ENCODE measurements at regions not wholly inside any gene's neighbourhood (a gene's known extent, or its start where the extent isn't known, plus 50 kb on each side); places are given as distances from the start of the nearest gene placed in this dataset.

DNA sequence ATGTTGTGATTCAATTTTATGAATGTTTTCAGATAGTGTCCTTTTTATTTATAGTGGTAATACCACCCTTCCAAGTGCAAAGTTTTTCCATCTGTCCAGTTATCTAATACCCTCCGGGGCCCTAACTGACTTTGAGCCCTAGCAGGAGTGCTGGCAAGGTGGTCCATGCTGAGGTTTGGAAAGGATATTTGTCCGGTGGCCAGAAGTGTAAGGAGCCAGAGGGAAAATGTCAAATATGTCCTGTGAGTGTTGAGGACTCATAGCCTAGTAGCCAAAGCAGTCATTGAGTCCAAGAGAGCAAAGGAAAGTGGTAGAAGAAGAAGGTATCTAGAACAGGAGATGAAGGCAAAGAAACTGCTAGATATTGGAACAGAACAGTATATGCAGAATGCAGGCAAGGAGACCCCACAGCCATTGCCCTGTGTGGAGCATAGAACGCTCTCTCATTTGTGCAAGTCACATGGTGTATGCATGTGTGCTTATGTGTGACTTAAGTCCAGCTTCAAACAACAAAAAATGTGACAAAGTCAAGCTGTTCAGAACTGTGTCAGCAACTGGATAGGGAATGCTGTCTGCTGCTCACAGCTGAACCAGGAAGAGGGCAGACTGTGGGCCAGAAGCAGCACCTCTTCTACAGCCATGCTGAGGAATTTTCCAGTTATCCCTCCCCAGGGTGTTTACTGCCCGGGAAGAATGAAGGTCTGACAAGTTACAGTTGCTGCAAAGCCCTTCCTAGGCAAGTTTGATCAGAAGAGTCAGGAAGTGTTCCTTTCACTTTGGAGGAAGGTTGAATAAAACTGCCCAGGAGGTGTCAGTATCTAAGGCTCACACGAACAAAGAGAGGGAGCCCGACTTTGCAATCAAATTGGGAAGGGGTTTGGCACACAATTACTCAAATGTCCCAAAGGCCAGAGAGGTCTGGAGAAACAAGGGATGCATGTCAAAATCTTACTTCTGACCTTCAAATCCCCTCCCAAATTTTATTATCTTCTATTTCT is 463.3 kb upstream of the DMAC1 start:
- DNase-seq, result no peak
- no peak for TF ChIP-seq POLR2A (IDR thresholded peaks at IDR 0.05; ENCODE audit: low read length)
- TF ChIP-seq GATA1 (IDR thresholded peaks at IDR 0.05; ENCODE audit: low read depth, low read length), result no peak

DNA sequence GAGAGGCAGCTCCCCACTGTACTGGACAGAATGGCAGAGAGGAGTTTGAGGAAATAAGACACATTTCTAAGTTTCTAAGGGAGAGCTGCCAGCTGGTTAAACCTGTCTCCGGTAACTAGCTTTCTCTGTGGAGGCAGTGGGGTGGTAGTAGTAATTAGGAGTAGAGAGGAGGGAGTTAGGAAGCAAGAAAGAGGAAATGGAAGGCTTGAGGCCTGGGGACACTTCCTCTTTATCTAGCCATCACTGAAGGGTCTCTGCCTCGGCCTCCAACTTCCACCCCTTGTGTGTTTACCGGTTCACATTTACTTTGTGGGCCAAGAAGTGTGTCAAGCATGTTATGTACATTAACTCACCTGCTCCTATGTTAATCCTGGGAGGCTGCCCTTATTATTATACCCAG is 462.2 kb upstream of the DMAC1 start:
- DNase-seq, result no peak
- no peak for TF ChIP-seq POLR2A (IDR thresholded peaks at IDR 0.05; ENCODE audit: low read length)
- no peak for TF ChIP-seq GATA1 (IDR thresholded peaks at IDR 0.05; ENCODE audit: low read depth, low read length)

DNA sequence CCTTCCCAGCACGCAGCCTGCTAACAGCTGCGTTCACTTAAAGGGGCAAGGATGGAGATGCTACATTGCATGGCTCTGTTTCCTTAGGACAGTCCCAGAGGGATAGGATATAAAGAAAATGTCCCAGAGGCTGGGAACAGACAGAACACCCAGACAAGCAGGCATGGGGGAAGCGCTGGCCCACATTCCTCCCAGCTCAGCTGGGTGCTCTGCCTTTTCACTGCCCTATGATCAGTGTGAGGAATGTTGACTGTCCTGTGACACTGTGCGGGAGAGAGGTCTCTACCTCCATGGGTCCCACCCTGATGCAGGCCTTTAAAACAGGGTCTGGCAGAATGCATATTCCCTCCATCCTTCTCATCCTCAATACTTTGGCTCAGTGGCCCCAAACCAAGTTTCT is 459.4 kb upstream of the DMAC1 start:
- TF ChIP-seq POLR2A (IDR thresholded peaks at IDR 0.05; ENCODE audit: low read length) (no peak), GATA1 (IDR thresholded peaks at IDR 0.05; ENCODE audit: low read depth, low read length) (no peak)
- no peak for DNase-seq

DNA sequence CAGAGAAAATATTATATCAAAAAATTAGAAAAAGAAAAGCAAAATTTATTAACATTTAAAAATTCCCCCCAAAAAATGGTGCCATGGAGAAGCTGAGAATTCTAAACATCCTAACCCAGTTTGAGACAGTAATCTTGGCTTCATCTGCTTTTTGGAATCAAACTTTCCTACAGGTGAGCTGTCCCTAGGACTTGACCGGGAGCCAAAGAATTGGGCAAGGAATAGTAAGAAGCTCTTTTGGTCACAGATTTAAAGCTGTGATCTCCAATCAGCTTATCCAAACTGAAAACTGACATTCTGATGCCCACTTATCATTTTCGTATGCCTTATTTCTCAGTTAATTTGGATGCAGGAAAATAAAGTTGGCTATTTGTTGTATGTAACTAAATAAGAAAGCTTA is 457.3 kb upstream of the DMAC1 start:
- no peak for DNase-seq

DNA sequence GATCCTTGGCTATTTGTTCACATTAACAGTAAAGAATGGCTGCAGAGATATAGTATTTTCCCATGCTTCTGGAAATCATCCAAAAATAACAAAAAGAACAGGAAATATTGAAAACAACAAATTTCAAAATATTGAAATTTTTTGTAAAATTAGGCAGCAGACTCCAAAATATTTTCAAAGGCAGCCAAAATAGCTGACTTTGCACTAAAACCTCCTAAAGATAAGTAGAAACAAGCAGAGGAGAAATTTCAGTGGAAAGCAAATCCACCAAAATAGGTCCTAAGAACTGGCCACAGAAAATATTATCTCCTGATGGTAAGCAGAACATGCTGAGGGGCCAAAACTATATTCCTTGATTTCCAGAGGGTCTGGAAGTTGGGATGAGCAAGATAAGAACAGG is 456.3 kb upstream of the DMAC1 start:
- TF ChIP-seq POLR2A (IDR thresholded peaks at IDR 0.05; ENCODE audit: low read length) (no peak), GATA1 (IDR thresholded peaks at IDR 0.05; ENCODE audit: low read depth, low read length) (no peak)
- DNase-seq, result no peak

More for the DNA sequence above, 457.3 kb upstream of the DMAC1 start:
- TF ChIP-seq GATA1 (IDR thresholded peaks at IDR 0.05; ENCODE audit: low read depth, low read length), result no peak
- no peak for TF ChIP-seq POLR2A (IDR thresholded peaks at IDR 0.05; ENCODE audit: low read length)

DNA sequence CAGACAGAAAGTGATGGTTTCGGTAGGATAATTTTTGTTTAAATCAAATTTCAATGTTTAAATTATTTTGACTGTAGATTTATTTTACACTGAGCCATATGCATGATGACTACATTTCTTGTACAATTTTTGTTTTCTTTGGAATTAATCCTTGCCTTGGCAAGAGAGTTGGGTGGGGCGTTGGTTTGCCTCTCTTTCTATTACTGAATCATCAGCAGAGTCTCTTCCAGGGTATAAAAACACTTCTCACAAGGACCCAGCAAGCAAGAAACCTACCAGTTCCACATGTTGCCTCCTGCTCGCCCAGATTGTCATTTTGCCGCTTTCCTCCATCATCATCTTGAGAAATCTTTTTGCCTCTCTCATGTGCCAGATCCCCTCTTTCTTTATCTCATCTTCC is 455.0 kb upstream of the DMAC1 start:
- TF ChIP-seq POLR2A (IDR thresholded peaks at IDR 0.05; ENCODE audit: low read length) (no peak), GATA1 (IDR thresholded peaks at IDR 0.05; ENCODE audit: low read depth, low read length) (no peak)
- DNase-seq, result no peak

DNA sequence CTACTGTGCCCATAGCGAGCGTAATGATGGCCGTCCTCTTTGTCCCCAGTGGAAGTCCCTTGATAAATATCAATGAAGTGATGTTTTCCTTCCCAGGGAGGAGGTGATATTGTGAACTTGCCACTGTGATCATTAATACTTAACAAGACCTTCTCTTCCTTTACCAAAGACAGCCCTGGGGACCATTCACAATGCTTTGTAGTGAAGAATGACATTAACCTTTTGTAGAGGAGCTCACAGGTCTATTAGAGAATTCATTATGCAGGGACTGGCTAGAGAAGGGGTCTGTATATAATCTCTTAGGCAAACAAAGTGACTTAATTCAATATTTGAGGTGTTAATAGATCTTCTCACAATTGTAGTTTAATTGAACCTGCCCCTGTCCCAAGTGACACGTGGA is 452.9 kb upstream of the DMAC1 start:
- no peak for DNase-seq
- TF ChIP-seq GATA1 (IDR thresholded peaks at IDR 0.05; ENCODE audit: low read depth, low read length), result no peak
- no peak for TF ChIP-seq POLR2A (IDR thresholded peaks at IDR 0.05; ENCODE audit: low read length)

DNA sequence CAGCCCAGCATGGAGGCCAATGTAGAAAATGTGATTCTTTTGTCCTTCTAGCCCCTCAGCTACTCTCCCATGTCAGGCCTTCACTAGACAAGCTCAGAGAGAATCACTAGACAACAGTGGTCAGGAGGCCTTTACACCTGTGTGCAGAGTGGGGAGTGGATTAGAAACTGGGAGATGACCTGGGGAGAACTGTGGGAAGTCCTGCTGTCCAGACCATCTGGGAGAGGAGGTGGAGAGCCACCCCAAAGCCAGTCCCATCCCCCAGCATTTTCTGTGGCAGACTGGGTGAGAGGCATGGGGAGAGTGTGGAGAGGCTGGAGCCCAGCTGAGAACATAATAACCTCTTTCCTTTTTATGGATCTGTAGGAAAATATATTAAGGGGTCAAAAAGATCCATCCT is 452.0 kb upstream of the DMAC1 start:
- no peak for DNase-seq
- TF ChIP-seq GATA1 (IDR thresholded peaks at IDR 0.05; ENCODE audit: low read depth, low read length) (no peak), POLR2A (IDR thresholded peaks at IDR 0.05; ENCODE audit: low read length) (no peak)

DNA sequence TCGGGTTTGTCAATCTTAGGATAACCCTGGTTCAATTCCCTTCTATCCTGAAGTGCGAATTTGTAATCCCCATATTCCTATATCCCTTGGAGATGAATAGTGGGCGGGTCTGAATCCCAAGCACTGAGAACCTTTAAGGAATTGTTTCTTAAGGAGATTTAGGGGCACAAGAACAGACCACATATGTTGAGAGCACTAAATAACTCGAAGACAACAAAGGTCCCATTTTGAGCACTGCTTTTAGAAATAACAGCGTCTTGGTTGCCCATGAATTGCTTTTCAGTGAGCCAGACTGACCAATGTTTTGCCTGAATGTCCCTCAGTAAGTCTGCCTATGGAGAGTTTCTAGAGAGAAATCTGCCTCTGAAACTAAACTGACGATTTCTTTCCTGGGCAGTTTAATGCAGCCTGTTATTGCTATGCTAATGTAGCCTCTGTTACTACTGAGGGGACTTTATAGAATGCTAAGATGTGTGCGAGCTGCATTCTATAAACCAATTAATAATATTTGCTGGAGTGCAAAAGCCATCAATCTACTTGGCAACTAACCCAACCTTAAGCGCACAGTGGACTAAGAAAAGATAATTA is 445.0 kb upstream of the DMAC1 start:
- no peak for DNase-seq
- TF ChIP-seq POLR2A (IDR thresholded peaks at IDR 0.05; ENCODE audit: low read length) (no peak), GATA1 (IDR thresholded peaks at IDR 0.05; ENCODE audit: low read depth, low read length) (no peak)

DNA sequence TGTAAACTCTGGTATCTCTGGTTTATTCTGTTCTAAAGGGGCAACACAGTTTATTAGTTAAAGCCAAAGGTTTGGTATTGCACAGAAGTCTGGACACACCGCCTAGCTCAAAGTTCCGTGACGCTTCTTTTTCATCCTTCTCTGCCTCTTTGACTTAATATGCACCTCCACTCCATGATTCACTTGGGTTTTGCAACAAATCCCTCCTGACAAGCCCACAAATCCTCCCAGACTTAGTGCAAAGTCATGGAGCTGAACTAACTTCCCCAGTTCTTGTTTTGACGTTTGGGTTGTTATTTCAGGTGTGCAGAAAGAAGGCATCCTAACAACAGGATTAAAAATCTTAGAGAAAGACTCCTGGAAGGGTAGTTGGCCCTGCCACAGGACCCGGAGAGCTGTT is 441.6 kb upstream of the DMAC1 start:
- TF ChIP-seq GATA1 (IDR thresholded peaks at IDR 0.05; ENCODE audit: low read depth, low read length), result no peak
- no peak for TF ChIP-seq POLR2A (IDR thresholded peaks at IDR 0.05; ENCODE audit: low read length)

DNA sequence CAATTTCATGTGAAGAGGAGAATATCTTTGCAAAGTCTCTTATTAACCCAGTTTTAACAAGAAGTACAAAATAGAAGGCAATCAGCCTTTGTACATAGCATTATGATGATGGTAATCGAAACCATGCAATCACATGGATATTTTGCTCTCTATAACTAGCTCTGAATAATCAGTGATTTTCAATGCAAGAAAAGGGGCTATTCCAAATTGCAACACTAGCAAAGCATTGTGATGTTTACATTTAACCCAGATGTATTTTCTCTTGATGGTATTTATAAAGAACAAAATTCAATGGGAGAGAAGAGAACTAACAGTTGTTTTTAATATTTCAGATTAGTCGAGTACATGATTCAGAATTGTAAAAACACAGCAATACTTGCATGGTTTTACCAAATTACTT is 437.5 kb upstream of the DMAC1 start:
- TF ChIP-seq POLR2A (IDR thresholded peaks at IDR 0.05; ENCODE audit: low read length), result no peak
- TF ChIP-seq GATA1 (IDR thresholded peaks at IDR 0.05; ENCODE audit: low read depth, low read length), result no peak
- DNase-seq, result no peak

More for the DNA sequence above, 441.6 kb upstream of the DMAC1 start:
- DNase-seq, result no peak

DNA sequence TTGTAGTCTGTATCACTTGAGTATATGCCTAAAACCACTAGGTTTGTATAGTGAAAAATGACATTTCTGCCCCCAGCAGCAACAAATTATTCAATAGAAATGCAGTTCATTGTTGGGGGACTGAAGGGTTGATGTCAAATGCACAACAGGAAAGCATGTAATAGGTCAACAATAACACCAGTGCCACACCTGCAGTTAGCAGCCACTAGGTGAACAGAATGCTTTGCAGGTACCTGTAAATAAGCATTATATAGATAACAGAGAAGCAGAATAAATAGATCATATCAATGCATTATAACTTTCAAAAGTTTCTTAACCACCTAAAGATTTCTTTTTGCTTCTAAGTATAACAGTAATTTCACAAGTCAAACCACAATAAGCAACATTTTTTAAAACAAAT is 435.9 kb upstream of the DMAC1 start:
- TF ChIP-seq GATA1 (IDR thresholded peaks at IDR 0.05; ENCODE audit: low read depth, low read length), result no peak
- TF ChIP-seq POLR2A (IDR thresholded peaks at IDR 0.05; ENCODE audit: low read length), result no peak
- no peak for DNase-seq

DNA sequence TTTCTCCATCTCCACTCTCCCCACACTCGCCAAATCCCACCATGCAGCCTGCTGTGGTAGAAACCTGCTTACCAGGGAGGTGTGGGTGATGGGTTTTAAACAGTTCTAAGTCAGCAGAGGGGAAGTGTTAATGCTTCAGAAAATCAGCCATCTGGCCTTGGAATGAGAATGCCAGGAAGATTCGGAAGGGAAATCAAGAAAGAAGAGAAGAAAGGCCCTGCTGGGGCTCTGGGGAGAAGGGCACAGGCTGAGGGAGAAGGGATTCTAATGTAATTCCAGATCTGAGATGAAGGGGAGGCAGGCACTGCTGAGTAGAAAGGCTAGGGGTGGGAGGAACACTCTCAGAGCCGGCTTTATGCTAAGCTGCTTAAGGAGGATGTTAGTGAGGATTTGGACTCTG is 434.7 kb upstream of the DMAC1 start:
- TF ChIP-seq POLR2A (IDR thresholded peaks at IDR 0.05; ENCODE audit: low read length), result no peak
- TF ChIP-seq GATA1 (IDR thresholded peaks at IDR 0.05; ENCODE audit: low read depth, low read length), result no peak

DNA sequence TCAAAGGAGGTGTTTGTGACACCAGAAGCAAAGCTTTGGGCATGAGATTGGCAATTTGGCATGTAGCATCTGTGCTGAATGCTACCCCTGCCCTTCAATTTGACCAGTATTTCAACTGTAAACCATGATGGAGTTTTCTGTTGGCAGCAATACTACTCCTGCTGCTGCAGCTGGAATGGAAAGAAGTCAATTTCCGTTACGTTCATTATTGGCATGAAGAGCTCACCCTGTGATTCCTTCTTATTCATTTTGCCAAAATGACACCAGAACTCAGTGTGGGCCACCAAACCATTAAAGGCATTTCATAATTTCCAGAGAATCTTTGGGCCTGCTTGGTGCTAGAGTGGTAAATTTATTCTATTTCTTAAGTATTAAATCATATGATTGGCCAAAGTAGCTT is 433.1 kb upstream of the DMAC1 start:
- no peak for TF ChIP-seq POLR2A (IDR thresholded peaks at IDR 0.05; ENCODE audit: low read length)
- TF ChIP-seq GATA1 (IDR thresholded peaks at IDR 0.05; ENCODE audit: low read depth, low read length), result no peak
- DNase-seq, result no peak

More for the DNA sequence above, 434.7 kb upstream of the DMAC1 start:
- DNase-seq, result no peak

DNA sequence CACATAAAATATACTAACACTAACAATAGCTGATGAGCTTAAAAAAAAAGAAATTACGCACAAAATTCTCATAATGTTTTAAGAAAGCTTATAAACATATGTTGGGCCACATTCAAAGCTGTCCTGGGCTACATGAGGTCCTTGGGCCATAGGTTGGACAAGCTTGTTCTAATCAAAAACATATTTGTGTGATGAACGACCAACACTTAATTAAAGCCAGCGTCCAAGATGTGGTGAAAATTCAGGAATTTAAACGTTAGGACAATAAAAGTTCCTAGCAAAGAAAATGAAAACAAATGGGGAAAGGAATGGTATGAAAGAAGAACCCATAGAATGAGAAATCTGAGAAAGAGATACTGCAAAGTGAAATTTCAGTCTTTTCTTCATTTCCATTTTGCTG is 429.6 kb upstream of the DMAC1 start:
- TF ChIP-seq POLR2A (IDR thresholded peaks at IDR 0.05; ENCODE audit: low read length) (no peak), GATA1 (IDR thresholded peaks at IDR 0.05; ENCODE audit: low read depth, low read length) (no peak)
- DNase-seq, result no peak

Data from erythroblast (primary cell).